HG03469 (cell line): ENCODE measurements at regions not wholly inside any gene's neighbourhood (a gene's known extent, or its start where the extent isn't known, plus 50 kb on each side); places are given as distances from the start of the nearest gene placed in this dataset.

Experiments
- ATAC-seq: cut with Tn5 transposase; IDR thresholded peaks from one replicate; pipeline ENCODE4 v1.9.1; 2021; ENCODE audit warnings: mild to moderate bottlenecking, moderate library complexity, moderate number of reproducible peaks; ENCODE audit not compliant: unreplicated experiment

- ATAC-seq, result no peak
Measured at GRCh38 chrY:8151561-8151960, 1185.7 kb upstream of the TSPY4 start.

- no peak for ATAC-seq
Measured at GRCh38 chrY:8128578-8128977, 1208.7 kb upstream of the TSPY4 start.

- ATAC-seq, result no peak
Measured at GRCh38 chrY:8125907-8126571, 1211.2 kb upstream of the TSPY4 start.

GRCh38 chrY:8121825-8122224 lies 1210.3 kb upstream of the AMELY start:
- ATAC-seq, result no peak

GRCh38 chrY:8094429-8094828 lies 1182.9 kb upstream of the AMELY start:
- ATAC-seq, result no peak

- ATAC-seq, result no peak
Measured at GRCh38 chrY:8092926-8093325, 1181.4 kb upstream of the AMELY start.

GRCh38 chrY:8085925-8086324 lies 1174.4 kb upstream of the AMELY start:
- no peak for ATAC-seq

GRCh38 chrY:8084192-8084591 lies 1172.6 kb upstream of the AMELY start:
- no peak for ATAC-seq

- no peak for ATAC-seq
Measured at GRCh38 chrY:8081151-8081550, 1169.6 kb upstream of the AMELY start.

- no peak for ATAC-seq
Measured at GRCh38 chrY:8065220-8065619, 1153.7 kb upstream of the AMELY start.

GRCh38 chrY:8064500-8064899 lies 1152.9 kb upstream of the AMELY start:
- ATAC-seq, result no peak

- no peak for ATAC-seq
Measured at GRCh38 chrY:8063973-8064372, 1152.4 kb upstream of the AMELY start.

- ATAC-seq, result no peak
Measured at GRCh38 chrY:8058613-8059012, 1147.1 kb upstream of the AMELY start.

GRCh38 chrY:8051340-8051739 lies 1139.8 kb upstream of the AMELY start:
- ATAC-seq, result no peak

- no peak for ATAC-seq
Measured at GRCh38 chrY:8041238-8041637, 1129.7 kb upstream of the AMELY start.

GRCh38 chrY:8036563-8036962 lies 1125.0 kb upstream of the AMELY start:
- no peak for ATAC-seq

- ATAC-seq, result no peak
Measured at GRCh38 chrY:8035653-8036052, 1124.1 kb upstream of the AMELY start.

- no peak for ATAC-seq
Measured at GRCh38 chrY:8034673-8035072, 1123.1 kb upstream of the AMELY start.

GRCh38 chrY:8033200-8033599 lies 1121.6 kb upstream of the AMELY start:
- no peak for ATAC-seq

- no peak for ATAC-seq
Measured at GRCh38 chrY:8020540-8020939, 1109.0 kb upstream of the AMELY start.

- no peak for ATAC-seq
Measured at GRCh38 chrY:8011515-8011914, 1100.0 kb upstream of the AMELY start.

- peak; percentile 57 for ATAC-seq
Measured at GRCh38 chrY:8004196-8004595, 1092.6 kb upstream of the AMELY start.

GRCh38 chrY:7996726-7997125 lies 1085.2 kb upstream of the AMELY start:
- no peak for ATAC-seq
